Right hindlimb (tissue), 1 donor: ENCODE measurements at regions not wholly inside any gene's neighbourhood (a gene's known extent, or its start where the extent isn't known, plus 50 kb on each side); places are given as distances from the start of the nearest gene placed in this dataset.
"Not testable (repeated sequence)": the region's sequence is repeated elsewhere in the genome, so short reads cannot be mapped to it uniquely, and the experiment has no call there.

Source experiments
- DNase-seq: peaks from one replicate; pipeline ENCODE4 v3.0.0-alpha.2; 2018

DNA sequence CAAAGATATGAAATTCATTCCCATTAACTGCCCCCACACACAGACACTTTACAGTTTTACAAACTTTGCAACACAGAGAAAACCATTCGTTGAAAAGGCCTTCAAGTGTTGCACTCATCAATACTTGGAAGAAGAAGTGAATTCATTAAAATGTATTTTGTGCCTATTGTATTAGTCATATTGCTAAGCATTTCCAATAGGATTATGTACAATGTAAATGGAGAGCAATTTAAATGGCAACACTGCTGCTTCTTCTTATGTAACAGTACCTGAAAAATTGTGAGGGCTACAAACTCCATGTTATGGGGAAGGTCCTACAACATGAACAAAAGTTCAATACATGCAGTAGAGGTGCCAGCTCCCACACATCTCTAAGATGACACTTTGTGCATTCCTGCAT, 209.3 kb upstream of the POGK start:
- no peak for DNase-seq

DNA sequence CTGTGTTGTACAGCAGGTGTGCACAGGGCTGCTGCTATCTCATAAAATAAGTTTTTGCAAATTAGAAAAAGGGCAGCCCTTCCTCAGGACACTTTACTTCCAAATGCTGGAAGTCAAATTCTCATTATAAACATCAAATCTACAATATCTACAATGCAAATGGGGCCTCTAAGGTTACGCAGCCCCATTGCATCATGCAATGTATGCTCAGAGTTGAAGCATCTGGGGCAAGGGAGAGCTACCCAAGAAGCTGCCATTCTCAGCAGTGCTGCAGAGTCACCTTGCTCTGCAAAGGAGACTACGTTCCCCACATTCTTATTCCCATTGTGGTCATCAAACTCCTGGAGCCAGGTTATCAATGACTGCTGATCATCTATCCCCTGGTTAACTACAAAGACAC, 208.9 kb upstream of the POGK start:
- no peak for DNase-seq

DNA sequence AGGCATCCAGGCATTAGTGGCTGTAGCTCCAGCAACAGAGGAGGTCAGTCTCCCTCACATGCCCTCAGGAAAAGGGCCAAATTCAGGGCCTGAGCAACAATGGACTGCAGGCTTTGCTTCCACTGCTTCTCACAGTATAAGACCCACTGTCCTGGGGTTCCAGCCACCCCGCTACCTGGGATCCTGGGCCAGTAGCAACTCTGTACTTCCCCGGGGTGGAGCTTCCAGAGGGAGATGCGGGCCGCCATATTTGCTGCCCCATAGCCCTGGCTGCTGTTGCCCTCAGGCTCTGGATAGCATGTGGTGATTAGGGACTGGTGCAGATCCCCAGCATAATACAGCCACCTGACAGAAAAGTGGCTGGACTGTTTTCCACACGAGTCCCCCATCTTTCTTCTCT, 201.1 kb upstream of the POGK start:
- DNase-seq, result no peak

DNA sequence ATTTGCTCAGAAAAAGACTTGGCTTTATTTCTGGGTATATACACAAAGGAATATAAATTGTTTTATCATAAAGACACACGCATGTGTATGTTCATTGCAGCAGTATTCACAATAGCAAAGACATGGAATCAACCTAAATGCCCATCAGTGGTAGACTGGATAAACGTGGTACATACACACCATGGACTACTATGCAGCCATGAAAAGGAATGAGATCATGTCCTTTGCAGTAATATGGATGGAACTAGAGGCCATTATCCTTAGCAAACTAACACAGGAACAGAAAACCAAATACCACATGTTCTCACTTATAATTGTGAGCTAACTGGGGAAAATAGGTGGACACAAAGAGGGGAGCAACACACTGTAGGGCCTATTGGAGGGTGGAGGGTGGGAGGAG, 182.0 kb upstream of the POGK start:
- not testable (repeated sequence) for DNase-seq

DNA sequence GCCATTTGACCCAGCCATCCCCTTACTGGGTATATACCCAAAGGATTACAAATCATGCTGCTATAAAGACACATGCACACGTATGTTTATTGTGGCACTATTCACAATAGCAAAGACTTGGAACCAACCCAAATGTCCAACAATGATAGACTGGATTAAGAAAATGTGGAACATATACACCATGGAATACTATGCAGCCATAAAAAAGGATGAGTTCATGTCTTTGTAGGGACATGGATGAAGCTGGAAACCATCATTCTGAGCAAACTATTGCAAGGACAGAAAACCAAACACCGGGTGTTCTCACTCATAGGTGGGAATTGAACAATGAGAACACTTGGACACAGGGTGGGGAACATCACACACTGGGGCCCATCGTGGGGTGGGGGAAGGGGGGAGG, 172.5 kb upstream of the POGK start:
- not testable (repeated sequence) for DNase-seq

DNA sequence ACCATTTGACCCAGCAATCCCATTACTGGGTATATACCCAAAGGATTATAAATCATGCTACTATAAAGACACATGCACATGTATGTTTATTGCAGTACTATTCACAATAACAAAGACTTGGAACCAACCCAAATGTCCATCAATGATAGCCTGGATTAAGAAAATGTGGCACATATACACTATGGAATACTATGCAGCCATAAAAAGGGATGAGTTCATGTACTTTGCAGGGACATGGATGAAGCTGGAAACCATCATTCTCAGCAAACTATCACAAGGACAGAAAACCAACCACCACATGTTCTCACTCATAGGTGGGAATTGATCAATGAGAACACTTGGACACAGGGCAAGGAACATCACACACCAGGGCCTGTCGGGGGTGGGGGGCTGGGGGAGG, 171.7 kb upstream of the POGK start:
- not testable (repeated sequence) for DNase-seq

DNA sequence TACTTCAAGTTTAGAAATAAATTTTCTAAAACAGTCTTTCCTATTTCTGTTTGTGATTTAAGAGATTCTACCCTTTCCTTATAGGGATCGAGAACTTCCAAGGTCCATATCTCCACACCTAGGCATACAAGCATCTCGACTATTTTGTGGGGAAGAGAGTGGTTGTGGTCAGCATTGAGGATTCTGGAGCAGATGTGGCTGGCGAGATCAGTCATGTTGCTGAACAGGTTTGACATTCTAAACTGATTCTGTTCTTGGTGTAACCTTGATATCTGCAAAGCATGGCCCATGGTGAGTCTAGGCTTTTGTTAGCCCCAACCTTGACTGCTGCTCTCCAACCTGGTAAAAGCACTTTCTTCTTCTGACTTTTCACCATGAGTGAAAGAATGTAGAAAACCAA, 167.6 kb upstream of the POGK start:
- DNase-seq, result no peak

DNA sequence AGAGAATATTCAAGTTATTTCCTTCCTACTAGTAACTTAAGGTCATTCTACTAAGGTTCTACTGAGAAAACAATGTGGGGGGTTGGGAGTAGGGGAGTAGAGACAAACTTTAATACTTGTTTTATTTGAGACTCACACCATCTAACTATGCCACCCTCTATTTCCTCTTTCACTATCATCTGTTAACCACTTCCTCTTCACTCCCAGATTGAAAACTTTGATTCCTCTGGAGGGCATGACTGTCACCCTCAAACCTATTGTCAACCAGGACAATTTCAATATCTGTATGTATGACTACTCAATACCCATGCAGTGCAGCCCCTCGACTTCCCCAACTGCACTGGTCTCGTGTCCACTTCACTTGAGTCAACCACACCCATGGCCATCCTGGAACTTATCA, 165.6 kb upstream of the POGK start:
- DNase-seq, result no peak

DNA sequence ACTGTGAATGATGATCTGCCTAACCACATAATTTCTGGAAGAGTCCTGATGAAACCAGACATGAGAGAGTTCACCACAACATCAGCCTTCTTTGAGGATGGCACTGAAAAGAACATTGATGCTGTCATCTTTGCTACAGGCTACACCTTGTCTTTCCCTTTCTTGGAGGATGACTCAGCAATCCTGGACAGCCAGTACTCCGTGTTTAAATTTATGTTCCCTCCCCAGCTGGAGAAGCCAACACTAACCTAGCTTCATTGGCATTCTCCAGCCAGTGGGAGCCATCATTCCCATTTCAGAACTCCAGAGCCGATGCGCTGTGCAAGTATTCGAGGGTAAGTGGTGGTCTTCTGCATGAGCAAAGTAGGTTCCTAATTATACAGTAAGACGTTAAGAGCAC, 164.1 kb upstream of the POGK start:
- DNase-seq, result no peak

DNA sequence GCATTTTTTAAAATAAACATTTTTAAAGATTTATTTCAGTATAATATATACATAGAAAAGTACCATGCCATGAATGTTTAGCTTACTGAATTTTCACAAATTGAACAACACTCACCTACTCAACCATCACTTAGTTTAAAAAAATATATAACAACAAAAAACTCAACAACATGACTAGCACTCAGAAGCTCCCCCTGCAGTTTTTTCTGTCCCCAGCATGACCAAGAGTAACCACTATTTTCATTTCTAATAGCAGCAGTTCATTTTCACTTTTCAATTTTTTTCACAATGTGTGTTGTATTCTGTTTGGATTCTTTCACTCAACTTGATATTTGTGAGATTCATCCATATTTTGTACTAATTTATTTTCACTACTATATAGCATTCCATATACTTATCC, 162.3 kb upstream of the POGK start:
- DNase-seq, result no peak

DNA sequence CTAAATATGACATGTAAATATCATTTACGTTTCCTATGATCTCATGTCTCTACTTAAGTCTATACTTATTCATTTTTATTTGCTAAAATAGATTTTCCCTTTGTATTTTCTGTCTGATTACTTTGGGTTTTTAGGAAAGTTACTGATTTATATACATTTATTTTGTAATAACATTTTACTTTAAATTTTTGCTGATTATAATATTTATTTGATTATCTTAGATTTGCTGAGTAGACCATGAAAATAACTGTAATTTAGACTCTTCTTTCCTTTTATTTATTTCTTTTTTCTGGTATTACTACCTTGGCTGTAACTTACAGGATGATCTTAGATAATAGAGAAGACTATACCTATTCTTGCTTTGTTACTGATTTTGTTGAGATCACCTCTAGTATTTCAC, 159.9 kb upstream of the POGK start:
- DNase-seq, result no peak

DNA sequence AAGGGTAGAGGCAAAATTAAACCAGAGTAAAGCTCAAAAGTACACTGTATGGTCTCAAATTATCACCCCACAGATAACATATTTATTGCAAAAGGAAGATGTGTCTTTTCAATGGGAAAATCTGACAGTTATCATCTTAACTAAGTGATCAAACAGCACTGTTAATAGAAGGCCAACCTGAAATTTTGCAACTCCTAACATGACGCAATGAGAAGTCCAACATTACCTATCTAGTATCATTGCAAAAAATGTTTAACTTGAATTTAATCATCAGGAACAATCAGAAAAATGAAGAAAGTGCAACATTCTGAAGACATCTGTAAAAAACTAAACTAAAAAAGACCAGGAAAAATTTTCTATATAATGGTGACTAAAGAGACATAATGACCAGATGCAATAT, 156.7 kb upstream of the POGK start:
- DNase-seq, result no peak

DNA sequence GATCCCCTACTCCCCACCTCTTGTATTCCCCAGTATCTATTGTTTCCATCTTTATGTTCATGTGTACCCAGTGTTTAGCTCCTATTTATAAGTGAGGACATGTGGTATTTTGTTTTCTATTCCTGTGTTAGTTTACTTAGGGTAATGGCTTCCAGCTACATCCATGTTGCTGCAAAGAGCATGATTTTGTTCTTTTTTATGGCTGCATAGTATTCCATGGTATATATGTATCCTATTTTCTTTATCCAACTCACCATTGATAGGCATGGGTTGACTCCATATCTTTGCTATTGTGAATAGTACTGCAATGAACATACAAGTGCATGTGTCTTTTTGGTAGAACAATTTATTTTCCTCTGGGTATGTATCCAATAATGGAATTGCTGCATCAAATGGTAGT, 154.6 kb upstream of the POGK start:
- DNase-seq, result not testable (repeated sequence)

DNA sequence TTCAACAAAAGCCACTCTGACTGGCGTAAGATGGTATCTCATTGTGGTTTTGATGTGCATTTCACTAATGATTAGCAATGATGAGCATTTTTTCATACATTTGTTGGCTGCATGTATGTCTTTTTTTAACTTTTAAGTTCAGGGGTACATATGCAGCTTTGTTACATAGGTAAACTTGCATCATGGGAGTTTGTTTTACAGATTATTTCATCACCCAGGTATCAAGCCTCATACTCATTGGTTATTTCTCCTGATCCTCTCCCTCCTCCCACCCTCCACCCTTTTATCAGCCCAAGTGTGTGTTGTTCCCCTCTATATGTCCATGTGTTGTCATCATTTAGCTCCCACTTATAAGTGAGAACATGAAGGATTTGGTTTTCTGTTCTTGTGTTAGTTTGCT, 154.1 kb upstream of the POGK start:
- no peak for DNase-seq

DNA sequence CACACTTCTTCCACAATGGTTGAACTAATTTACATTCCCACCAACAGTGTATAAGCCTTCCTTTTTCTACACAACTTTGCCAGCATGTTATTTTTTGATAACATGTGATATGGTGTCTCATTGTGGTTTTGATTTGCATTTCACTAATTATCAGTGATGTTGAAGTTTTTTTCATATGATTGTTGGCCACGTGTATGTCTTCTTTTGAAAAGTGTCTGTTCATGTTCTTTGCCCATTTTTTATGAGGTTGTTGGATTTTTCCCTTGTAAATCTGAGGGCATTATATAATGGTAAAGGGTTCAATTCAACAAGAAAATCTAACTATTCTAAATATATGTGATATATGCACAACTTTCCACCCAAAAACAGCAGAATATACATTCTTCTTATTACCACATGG, 153.4 kb upstream of the POGK start:
- DNase-seq, result not testable (repeated sequence)

DNA sequence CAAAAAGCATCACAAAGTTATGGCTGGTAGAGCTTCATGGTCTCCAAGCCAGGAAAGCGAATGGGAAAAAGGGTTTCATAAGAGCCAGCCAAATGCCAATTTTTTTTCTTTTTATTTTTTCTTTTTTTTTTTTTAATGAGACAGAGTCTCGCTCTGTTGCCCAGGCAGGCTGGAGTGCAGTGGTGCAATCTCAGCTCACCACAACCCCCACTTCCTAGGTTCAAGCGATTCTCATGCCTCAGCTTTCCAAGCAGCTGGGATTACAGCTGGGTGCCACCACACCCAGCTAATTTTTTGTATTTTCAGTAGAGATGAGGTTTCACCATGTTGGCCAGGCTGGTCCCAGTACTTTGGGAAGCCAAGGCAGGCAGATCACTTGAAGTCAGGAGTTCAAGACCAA, 148.7 kb upstream of the POGK start:
- not testable (repeated sequence) for DNase-seq

DNA sequence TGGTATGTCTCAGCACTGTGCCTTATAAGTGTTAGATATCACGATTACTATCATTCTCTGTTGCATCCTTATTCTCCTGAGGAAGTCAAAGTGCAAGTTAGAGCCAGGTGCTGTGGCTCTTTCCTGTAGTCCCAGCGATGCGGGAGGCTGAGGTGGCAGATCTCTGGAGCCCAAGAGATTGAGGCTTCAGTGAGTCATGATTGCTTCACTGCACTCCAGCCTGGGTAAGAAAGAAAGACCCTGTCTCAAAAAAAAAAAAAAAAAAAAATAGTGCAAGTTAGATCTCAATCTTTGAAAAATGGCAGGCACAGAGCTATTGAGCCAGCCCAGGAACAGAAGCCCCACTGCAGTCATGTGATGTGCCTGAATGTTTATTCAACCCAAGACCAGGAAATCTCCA, 147.8 kb upstream of the POGK start:
- DNase-seq, result no peak

DNA sequence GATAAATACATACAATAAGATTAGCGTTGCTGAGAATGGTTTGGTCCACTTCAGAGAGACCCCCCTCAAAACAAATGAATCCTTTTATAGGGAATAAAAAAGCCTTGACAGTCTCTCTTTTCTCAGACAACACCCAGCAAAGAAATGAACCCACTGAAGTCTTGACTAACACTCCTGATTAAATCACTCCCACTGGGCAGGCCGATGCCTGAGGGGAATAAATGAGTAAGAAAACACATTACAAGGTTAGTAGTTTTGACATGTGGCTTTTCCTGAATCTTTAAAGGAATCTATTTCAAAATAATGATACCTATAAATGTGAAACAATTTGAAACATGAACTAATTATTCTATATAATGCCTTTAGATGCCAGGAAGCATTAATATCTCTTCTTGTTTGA, 146.9 kb upstream of the POGK start:
- DNase-seq, result no peak

DNA sequence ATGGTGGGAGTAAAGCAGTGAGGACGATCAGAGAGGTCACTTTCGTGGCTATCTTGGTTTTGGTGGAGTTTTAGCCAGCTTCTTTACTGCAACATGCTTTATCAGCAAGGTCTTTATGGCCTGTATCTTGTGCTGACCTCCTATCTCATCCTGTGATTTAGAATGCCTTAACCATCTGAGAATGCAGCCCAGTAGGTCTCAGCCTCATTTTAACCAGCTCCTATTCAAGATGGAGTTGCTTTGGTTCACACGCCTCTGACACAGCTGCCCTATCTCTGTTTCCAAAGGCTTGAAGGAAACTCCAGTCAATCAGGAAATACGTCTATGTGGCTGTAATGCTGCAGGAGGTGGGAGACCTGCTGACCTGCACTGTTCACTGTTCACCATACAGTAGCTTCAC, 146.1 kb upstream of the POGK start:
- no peak for DNase-seq

DNA sequence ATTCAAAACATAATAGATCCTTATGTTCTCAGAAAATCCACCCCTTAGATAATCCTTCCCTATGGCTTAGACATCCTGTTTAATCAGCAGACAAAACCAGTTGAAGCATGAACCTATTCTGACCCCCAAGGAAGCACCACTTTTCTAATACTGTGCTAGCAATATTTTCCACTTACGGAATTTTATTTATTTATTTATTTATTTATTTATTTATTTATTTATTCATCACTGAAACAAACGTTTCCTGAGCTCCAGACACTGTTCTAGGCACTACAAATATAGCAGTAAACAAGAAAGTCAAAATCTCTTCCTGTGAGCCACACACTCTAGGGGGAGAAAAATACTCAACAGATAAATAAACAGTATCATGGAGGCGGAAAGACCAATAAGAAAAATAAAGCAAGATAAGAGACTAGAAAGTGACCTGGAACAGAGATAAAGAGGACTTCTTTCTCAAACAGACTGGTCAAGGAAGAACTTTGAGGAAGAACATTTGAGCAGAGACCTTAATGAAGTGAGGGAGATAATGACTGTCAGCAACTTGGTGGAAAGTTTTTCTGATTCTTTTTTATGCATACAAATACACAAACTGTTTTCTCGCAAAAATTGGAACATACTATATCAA, 145.5 kb upstream of the POGK start:
- no peak for DNase-seq

DNA sequence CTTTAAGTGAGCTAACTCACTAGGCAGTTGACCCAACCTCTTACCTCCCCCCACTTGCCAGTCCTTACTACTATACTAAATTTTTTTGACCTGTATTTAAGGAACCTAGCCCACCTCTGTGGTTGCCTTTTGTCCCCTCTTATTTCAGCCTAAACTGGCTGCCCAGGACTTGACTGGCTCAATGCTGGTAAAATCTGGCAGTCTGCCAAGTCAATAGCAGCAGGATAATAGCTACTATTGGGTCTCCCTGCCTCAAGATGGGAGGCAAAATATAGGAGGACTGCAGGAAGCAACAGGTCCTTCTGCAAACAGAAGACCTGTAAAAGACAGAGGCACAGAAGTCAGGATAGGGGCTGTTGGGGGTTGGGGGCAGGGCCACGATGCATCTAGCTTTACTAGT, 144.2 kb upstream of the POGK start:
- no peak for DNase-seq

DNA sequence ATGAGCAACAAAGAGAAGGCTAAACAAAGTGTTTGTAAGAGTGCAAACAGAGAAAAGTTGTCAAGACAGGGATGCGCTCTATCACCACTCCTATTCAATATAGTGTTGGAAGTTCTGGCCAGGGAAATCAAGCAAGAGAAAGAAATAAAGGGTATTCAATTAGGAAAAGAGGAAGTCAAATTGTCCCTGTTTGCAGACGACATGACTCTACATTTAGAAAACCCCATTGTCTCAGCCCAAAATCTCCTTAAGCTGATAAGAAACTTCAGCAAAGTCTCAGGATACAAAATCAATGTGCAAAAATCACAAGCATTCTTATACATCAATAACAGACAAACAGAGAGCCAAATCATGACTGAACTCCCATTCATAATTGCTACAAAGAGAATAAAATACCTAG, 143.4 kb upstream of the POGK start:
- not testable (repeated sequence) for DNase-seq

DNA sequence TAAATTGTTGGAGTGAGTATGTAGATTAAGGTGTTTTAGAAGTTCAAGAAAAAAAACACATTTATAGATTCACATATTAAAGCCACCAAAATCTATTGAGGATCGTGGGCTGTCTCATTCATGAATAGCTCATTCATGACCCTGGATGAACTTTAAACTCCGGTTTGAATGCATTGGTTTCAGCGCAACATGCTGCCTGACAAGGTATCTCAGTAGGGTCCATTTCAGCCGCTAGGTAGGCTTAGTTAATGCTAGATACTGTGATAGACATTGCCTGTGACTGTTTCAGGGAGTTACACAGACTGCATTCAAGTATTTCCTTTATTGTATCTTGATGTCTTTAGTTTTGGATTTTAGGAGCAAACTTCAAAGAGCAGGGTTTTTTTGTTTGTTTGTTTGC, 140.5 kb upstream of the POGK start:
- DNase-seq, result no peak

DNA sequence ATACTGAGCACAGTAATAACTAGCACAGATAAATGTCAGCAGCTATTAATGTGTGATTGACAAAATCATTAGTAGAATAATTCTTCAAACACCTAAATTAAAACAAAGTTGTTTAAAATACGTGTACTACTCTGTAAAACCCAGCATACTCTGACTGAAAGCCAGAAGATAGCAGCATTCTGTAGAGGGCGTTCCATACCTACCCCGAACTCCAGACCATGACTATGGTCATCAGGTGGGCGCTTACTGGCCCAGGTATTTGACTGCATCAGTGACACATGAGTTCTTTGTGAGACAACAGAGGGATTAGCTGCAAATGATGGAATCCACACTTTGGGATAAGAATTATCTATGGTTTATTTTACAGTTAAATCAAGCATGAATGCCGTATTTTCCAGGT, 139.7 kb upstream of the POGK start:
- DNase-seq, result no peak

DNA sequence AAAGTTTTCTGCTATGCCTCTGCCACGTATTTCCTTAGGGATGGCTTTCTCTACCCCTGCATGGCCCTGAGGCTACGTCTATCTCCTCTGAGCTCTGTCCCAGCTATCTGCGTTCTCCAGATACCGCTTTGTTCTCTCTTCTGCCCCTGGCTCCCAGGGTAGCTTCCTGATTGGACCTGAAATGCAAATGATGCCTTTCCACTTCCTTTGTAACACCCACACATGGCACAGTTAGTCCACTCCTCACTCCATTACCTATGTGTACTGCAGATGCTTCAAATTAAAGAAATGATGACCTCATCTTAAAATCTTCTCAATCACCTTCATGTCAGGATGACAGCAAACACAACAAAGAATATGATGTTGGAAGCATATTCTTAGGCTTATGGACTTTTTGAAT, 138.6 kb upstream of the POGK start:
- DNase-seq, result no peak

DNA sequence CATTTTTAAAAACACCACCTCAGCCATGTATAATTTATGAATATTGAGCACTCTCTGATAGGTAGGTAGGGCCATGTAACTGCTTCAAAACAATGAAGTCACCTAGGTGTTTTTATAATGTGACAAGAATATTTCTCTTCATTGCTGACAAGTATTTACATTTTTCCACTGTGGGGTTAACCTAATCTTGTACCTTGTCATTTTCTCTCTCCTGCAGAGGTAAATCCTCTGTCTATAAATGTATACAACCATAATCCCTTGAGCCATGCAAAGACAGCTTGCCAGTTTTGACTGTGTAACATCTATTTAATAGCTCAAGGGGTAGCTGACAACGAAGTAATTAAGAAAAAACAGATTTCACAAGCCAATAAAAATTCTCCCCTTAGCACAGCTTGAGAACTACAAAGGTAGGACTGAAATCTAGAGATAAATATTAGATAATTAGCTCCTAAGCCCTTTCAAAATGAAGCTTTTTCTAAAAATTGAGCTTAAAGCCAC, 137.6 kb upstream of the POGK start:
- DNase-seq, result no peak
